GM23338 (cell line): ENCODE measurements at regions not wholly inside any gene's neighbourhood (a gene's known extent, or its start where the extent isn't known, plus 50 kb on each side); places are given as distances from the start of the nearest gene placed in this dataset.

Experiments used
- ATAC-seq: fragments of 200-7000 bp; cut with Tn5 transposase; 3 replicates; pipeline ENCODE4 v1.9.1; 2020
- DNase-seq: peaks from one replicate; pipeline ENCODE4 v3.0.0-alpha.2; 2015; ENCODE audit warnings: low spot score
- H2AFZ ChIP-seq: fragments of 200-600 bp; sonication (generic); 2 replicates; pipeline ENCODE4 v1.8.0; 2016; ENCODE audit warnings: antibody characterized with exemption, mild to moderate bottlenecking, moderate library complexity
- H3F3A ChIP-seq: fragments of 200-600 bp; sonication (generic); replicated peaks from 2 replicates; pipeline ENCODE4 v1.8.0; 2017; ENCODE audit warnings: antibody characterized with exemption, mixed run types, low read depth
- H3K27ac ChIP-seq: fragments of 200-600 bp; sonication (generic); 2 replicates; pipeline ENCODE4 v1.6.1; 2016; ENCODE audit warnings: low read depth
- H3K27me3 ChIP-seq: fragments of 200-600 bp; sonication (generic); 2 replicates; pipeline ENCODE4 v1.8.0; 2016; ENCODE audit warnings: mild to moderate bottlenecking, mixed run types, moderate library complexity; ENCODE audit not compliant: insufficient read depth
- H3K36me3 ChIP-seq: fragments of 200-600 bp; sonication (generic); 2 replicates; pipeline ENCODE4 v1.8.0; 2016; ENCODE audit warnings: mild to moderate bottlenecking; ENCODE audit not compliant: insufficient read depth
- H3K4me1 ChIP-seq: fragments of 200-600 bp; sonication (generic); 2 replicates; pipeline ENCODE4 v1.8.0; 2016; ENCODE audit warnings: mild to moderate bottlenecking, moderate library complexity; ENCODE audit not compliant: insufficient read depth
- H3K4me2 ChIP-seq: fragments of 200-600 bp; sonication (generic); 2 replicates; pipeline ENCODE4 v1.7.1; 2017; ENCODE audit warnings: mixed run types
- H3K4me3 ChIP-seq: fragments of 200-600 bp; sonication (generic); 2 replicates; pipeline ENCODE4 v1.6.1; 2016; ENCODE audit warnings: mixed run types
- H3K79me2 ChIP-seq: fragments of 200-600 bp; sonication (generic); replicated peaks from 2 replicates; pipeline ENCODE4 v1.8.0; 2017; ENCODE audit warnings: mild to moderate bottlenecking; ENCODE audit not compliant: insufficient read depth
- H3K9me2 ChIP-seq: fragments of 200-600 bp; sonication (generic); 2 replicates; pipeline ENCODE4 v1.8.0; 2017; ENCODE audit not compliant: insufficient read depth
- H4K20me1 ChIP-seq: fragments of 200-600 bp; sonication (generic); replicated peaks from 2 replicates; pipeline ENCODE4 v1.8.0; 2017; ENCODE audit warnings: mild to moderate bottlenecking; ENCODE audit not compliant: insufficient read depth
- H3K27ac Mint-ChIP-seq: 2 replicates; pipeline ENCODE4 v1.8.0; 2020; ENCODE audit warnings: inconsistent platforms, mild to moderate bottlenecking, moderate library complexity, mixed read lengths
- H3K27me3 Mint-ChIP-seq: 3 replicates; pipeline ENCODE4 v1.8.0; 2022; ENCODE audit warnings: low read depth, mild to moderate bottlenecking, moderate library complexity, mixed read lengths, inconsistent platforms; ENCODE audit not compliant: insufficient read depth, poor library complexity
- H3K36me3 Mint-ChIP-seq: 3 replicates; pipeline ENCODE4 v1.8.0; 2021; ENCODE audit warnings: low read depth, mild to moderate bottlenecking, inconsistent platforms, moderate library complexity, mixed read lengths
- H3K4me1 Mint-ChIP-seq: 3 replicates; pipeline ENCODE4 v1.8.0; 2020; ENCODE audit warnings: mild to moderate bottlenecking, inconsistent platforms, mixed read lengths
- H3K4me3 Mint-ChIP-seq: 3 replicates; pipeline ENCODE4 v1.8.0; 2021; ENCODE audit warnings: moderate library complexity, mild to moderate bottlenecking, inconsistent platforms, mixed read lengths
- H3K9me3 Mint-ChIP-seq: 3 replicates; pipeline ENCODE4 v1.8.0; 2020; ENCODE audit warnings: moderate library complexity, mild to moderate bottlenecking, inconsistent platforms, mixed read lengths
- CREB1 ChIP-seq: fragments of 250-450 bp; sonication (Bioruptor Pico); IDR thresholded peaks from 2 replicates; pipeline ENCODE4 v1.5.0; 2020; ENCODE audit warnings: low read depth, mild to moderate bottlenecking, moderate library complexity
- CTCF ChIP-seq, 2 experiments: fragments of 200-600 bp in 1 of 2; sonication (generic) in 1 of 2; conservative IDR thresholded peaks; 2 replicates each; pipeline versions ENCODE4 v1.5.1 to v1.6.1; 2016 to 2017; ENCODE audit warnings: antibody characterized with exemption in 2 of 2, low read depth in 2 of 2, mild to moderate bottlenecking in 2 of 2, moderate library complexity in 1 of 2
- EZH2phosphoT487 ChIP-seq: fragments of 200-600 bp; sonication (generic); IDR thresholded peaks from one replicate; pipeline ENCODE4 v1.8.1; 2018; ENCODE audit warnings: antibody characterized with exemption; ENCODE audit not compliant: unreplicated experiment
- JUNB ChIP-seq: IDR thresholded peaks from one replicate; pipeline ENCODE4 v1.6.1; 2016; ENCODE audit warnings: antibody characterized with exemption; ENCODE audit not compliant: unreplicated experiment
- NANOG ChIP-seq: IDR thresholded peaks from 2 replicates; pipeline ENCODE4 v1.6.1; 2016; ENCODE audit warnings: antibody characterized with exemption, borderline replicate concordance
- POLR2AphosphoS5 ChIP-seq: IDR thresholded peaks from 2 replicates; pipeline ENCODE4 v1.6.1; 2016; ENCODE audit warnings: antibody characterized with exemption, low read depth
- ZNF114 ChIP-seq: fragments of 250-450 bp; sonication (Bioruptor Pico); IDR thresholded peaks from 2 replicates; pipeline ENCODE4 v1.5.0; 2020; ENCODE audit warnings: mild to moderate bottlenecking, moderate library complexity
- ZNF331 ChIP-seq: fragments of 250-450 bp; sonication (Bioruptor Pico); IDR thresholded peaks from 2 replicates; pipeline ENCODE4 v1.5.0; 2020; ENCODE audit warnings: low read depth, mild to moderate bottlenecking, moderate library complexity
- TF ChIP-seq, protein P1 (sequence below): IDR thresholded peaks from 2 replicates; pipeline ENCODE4 v1.6.1; 2016; ENCODE audit warnings: antibody characterized with exemption

DNA sequence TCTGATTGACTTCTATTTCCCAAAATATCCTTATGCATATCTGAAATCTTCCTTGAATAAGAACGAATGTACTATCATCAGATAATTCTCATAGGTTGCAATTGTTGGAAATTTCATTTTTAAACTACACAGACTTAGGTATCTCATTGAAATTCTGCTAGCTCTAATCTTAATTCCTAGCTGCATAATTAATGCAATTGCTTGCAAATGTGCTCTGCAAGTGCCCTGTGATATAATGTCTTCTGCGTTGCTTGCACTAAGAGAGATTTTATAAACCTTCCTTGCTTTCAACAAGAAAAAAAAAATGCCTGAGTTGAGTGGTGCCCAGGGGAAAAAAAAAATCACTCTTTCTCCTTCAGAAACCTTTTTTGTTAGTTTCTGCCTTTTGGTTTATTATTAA is 354.9 kb downstream of the TFAP2A start:
- no peak overlapping the region for H2AFZ ChIP-seq
- ATAC-seq, result no peak
- no peaks in the 10 kb centered on the region for H4K20me1 ChIP-seq
- no peak overlapping the region for H3K27ac Mint-ChIP-seq
- no peak for DNase-seq
- no peaks in the 10 kb centered on the region for H3F3A ChIP-seq
- no peak overlapping the region for H3K4me2 ChIP-seq
- TF ChIP-seq, protein P1, sequence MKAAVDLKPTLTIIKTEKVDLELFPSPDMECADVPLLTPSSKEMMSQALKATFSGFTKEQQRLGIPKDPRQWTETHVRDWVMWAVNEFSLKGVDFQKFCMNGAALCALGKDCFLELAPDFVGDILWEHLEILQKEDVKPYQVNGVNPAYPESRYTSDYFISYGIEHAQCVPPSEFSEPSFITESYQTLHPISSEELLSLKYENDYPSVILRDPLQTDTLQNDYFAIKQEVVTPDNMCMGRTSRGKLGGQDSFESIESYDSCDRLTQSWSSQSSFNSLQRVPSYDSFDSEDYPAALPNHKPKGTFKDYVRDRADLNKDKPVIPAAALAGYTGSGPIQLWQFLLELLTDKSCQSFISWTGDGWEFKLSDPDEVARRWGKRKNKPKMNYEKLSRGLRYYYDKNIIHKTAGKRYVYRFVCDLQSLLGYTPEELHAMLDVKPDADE, result no peak
- TF ChIP-seq NANOG, result no peak
- no peak for TF ChIP-seq ZNF331
- H3K36me3 Mint-ChIP-seq, result no peaks in the 10 kb centered on the region
- peaks cover 37% of the 10 kb centered on the region for H3K4me1 ChIP-seq
- no peak overlapping the region for H3K4me3 ChIP-seq
- H3K27ac ChIP-seq, result no peak overlapping the region
- no peaks in the 10 kb centered on the region for H3K9me3 Mint-ChIP-seq
- no peaks in the 10 kb centered on the region for H3K9me2 ChIP-seq
- no peaks in the 10 kb centered on the region for H3K36me3 ChIP-seq
- H3K79me2 ChIP-seq, result no peaks in the 10 kb centered on the region
- no peak overlapping the region for H3K4me3 Mint-ChIP-seq
- no peaks in the 10 kb centered on the region for H3K27me3 ChIP-seq
- no peaks in the 10 kb centered on the region for H3K27me3 Mint-ChIP-seq
- peaks cover 37% of the 10 kb centered on the region for H3K4me1 Mint-ChIP-seq

DNA sequence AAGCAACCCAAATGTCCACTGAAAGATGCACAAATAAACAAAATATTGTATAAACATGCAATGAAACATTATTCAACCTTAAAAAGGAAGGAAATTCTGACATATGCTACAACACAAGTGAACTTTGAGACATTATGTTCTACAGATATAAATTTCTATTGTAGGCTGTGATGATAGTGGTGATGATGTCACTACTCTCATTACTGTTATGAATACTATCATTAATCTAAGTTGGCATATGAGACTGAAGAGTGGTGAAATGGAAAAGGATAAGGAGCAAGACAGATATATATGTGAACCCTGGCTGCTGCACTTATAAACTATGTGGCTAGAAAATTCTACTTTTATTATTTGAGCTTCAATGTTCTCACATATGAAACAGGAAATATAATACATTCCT is 360.2 kb downstream of the TFAP2A start:
- Mint-ChIP-seq H3K27ac (no peak overlapping the region), H3K36me3 (no peaks in the 10 kb centered on the region), H3K27me3 (no peaks in the 10 kb centered on the region), H3K9me3 (no peaks in the 10 kb centered on the region), H3K4me3 (no peak overlapping the region), H3K4me1 (peaks cover 18% of the 10 kb centered on the region)
- no peak overlapping the region for H2AFZ ChIP-seq
- H3K9me2 ChIP-seq, result no peaks in the 10 kb centered on the region
- H3K4me1 ChIP-seq, result peaks cover 12% of the 10 kb centered on the region
- H4K20me1 ChIP-seq, result no peaks in the 10 kb centered on the region
- H3K36me3 ChIP-seq, result no peaks in the 10 kb centered on the region
- no peak overlapping the region for H3K4me2 ChIP-seq
- H3K4me3 ChIP-seq, result no peak overlapping the region
- H3K27ac ChIP-seq, result no peak overlapping the region
- no peaks in the 10 kb centered on the region for H3K27me3 ChIP-seq
- H3F3A ChIP-seq, result no peaks in the 10 kb centered on the region
- H3K79me2 ChIP-seq, result no peaks in the 10 kb centered on the region
- ATAC-seq (no peak), DNase-seq (no peak)
- TF ChIP-seq JUNB, result no peak
- TF ChIP-seq EZH2phosphoT487, result no peak
- no peak for TF ChIP-seq ZNF114
- TF ChIP-seq POLR2AphosphoS5, result no peak
- no peak for TF ChIP-seq CTCF (conservative IDR thresholded peaks at IDR 0.05; ENCODE audit: low read depth in 2 of 2)
- no peak for TF ChIP-seq CREB1 (CRISPR knock-in tag)

DNA sequence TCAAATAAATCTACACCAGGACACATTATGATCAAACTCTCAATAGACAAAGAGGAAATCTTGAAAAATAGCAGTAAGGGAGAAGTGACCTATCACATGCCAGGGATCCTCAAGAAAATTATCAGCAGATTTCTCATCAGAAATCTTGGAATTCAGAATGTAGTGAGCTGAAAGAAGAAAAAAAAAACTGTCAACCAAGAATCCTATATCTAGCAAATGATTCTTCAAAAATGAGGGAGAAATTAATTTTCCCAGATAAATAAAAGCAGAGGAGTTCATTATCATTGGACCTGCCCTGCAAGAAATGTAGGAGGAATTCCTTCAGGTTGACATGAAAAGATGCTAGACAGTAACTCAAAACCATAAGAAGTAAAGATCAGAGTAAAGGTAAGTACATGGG is 363.6 kb downstream of the TFAP2A start:
- Histone ChIP-seq H2AFZ (no peak overlapping the region), H4K20me1 (no peaks in the 10 kb centered on the region), H3F3A (no peaks in the 10 kb centered on the region), H3K79me2 (no peaks in the 10 kb centered on the region), H3K4me1 (no peaks in the 10 kb centered on the region), H3K27ac (no peak overlapping the region), H3K36me3 (no peaks in the 10 kb centered on the region), H3K4me2 (no peak overlapping the region), H3K9me2 (no peaks in the 10 kb centered on the region), H3K4me3 (no peak overlapping the region), H3K27me3 (no peaks in the 10 kb centered on the region)
- DNase-seq, result no peak
- H3K4me1 Mint-ChIP-seq, result no peaks in the 10 kb centered on the region
- no peak overlapping the region for H3K27ac Mint-ChIP-seq
- no peak for TF ChIP-seq CTCF (conservative IDR thresholded peaks at IDR 0.05; ENCODE audit: low read depth in 2 of 2)
- no peak for TF ChIP-seq CREB1 (CRISPR knock-in tag)
- no peak for ATAC-seq
- H3K36me3 Mint-ChIP-seq, result no peaks in the 10 kb centered on the region
- no peaks in the 10 kb centered on the region for H3K27me3 Mint-ChIP-seq
- no peak overlapping the region for H3K4me3 Mint-ChIP-seq
- no peaks in the 10 kb centered on the region for H3K9me3 Mint-ChIP-seq
